ENCODE measurements at regions not wholly inside any gene's neighbourhood (a gene's known extent, or its start where the extent isn't known, plus 50 kb on each side); places are given as distances from the start of the nearest gene placed in this dataset.

DNA sequence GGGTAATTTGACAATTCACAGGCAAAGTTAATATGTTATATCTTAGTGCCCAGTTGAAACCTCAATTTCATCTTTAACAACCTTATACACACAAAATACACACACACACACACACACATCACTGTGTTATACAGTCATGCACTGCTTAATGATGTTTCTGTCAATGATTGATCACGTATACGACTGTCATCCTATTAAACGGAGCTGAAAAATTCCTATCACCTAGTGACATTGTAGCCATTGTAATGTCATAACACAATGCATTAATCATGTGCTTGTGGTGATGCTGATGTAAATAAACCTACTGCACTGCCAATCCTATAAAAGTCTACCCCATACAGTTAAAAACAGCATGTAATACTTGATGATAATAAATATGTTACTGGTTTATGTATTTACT is 64.8 kb upstream of the HLA-E start:
- TF ChIP-seq, protein P1, sequence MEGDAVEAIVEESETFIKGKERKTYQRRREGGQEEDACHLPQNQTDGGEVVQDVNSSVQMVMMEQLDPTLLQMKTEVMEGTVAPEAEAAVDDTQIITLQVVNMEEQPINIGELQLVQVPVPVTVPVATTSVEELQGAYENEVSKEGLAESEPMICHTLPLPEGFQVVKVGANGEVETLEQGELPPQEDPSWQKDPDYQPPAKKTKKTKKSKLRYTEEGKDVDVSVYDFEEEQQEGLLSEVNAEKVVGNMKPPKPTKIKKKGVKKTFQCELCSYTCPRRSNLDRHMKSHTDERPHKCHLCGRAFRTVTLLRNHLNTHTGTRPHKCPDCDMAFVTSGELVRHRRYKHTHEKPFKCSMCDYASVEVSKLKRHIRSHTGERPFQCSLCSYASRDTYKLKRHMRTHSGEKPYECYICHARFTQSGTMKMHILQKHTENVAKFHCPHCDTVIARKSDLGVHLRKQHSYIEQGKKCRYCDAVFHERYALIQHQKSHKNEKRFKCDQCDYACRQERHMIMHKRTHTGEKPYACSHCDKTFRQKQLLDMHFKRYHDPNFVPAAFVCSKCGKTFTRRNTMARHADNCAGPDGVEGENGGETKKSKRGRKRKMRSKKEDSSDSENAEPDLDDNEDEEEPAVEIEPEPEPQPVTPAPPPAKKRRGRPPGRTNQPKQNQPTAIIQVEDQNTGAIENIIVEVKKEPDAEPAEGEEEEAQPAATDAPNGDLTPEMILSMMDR (IDR thresholded peaks at IDR 0.05): no peak
- TF ChIP-seq POLR2A (IDR thresholded peaks at IDR 0.05): no peak
- no peak for TF ChIP-seq EP300 (IDR thresholded peaks at IDR 0.05)
